ENCODE measurements at regions not wholly inside any gene's neighbourhood (a gene's known extent, or its start where the extent isn't known, plus 50 kb on each side); places are given as distances from the start of the nearest gene placed in this dataset.
A peak's percentile ranks its signal among the peaks of the same experiment; 100 is the strongest.

GRCh38 chr17:72591289-72592241 is 470.7 kb downstream of the SOX9 start:
- DNase-seq: peak; percentile 4

- peak; percentile 70 for DNase-seq
Observed at GRCh38 chr17:72592242-72592966, 471.6 kb downstream of the SOX9 start.

GRCh38 chr17:72592967-72593325 is 472.1 kb downstream of the SOX9 start:
- DNase-seq: no peak

- DNase-seq: no peak
Observed at GRCh38 chr17:72594248-72594647, 473.4 kb downstream of the SOX9 start.
